HG03108 (cell line): ENCODE measurements at regions not wholly inside any gene's neighbourhood (a gene's known extent, or its start where the extent isn't known, plus 50 kb on each side); places are given as distances from the start of the nearest gene placed in this dataset.

Source experiments
- ATAC-seq: cut with Tn5 transposase; IDR thresholded peaks from one replicate; pipeline ENCODE4 v1.9.1; 2021; ENCODE audit warnings: moderate library complexity; ENCODE audit not compliant: unreplicated experiment

DNA sequence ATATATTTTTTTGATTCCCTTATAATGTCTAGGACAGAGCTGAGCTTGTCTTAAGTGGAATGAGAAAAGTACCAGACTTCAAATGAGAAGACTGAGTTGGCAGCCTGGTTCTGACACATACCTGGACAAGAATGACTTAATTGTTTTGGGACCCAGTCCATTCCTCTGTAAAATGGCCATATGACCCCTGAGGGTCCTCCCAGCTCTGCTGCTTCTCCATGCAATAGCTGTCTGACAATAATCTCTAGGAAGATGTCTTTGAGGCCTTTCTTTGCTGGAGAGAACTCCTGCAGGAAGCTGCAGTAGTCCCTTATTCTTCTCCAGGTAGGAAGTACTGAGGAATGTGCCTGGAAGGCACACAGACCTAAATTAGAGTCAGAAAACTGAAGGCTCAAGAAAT is 55.9 kb upstream of the SLIT3 start:
- no peak for ATAC-seq

DNA sequence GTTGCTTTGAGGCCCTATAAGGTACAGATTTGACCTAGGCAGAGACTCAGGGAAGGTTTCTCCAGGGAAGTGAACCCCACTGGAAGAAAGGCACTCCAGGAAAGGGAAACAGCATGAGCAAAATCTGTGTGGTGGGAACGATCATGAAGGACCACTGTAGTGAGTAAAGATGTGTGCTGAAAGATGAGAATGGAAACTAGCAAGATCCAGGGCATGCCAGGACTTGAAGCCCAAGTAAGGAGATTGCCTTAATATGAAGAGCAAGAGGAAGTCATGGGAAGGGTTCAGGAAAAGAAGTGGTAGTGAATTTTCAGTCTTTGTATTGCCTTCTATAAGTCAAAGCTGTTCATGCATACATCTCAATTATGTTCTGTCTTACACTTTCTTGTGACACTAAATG is 55.2 kb upstream of the SLIT3 start:
- no peak for ATAC-seq

DNA sequence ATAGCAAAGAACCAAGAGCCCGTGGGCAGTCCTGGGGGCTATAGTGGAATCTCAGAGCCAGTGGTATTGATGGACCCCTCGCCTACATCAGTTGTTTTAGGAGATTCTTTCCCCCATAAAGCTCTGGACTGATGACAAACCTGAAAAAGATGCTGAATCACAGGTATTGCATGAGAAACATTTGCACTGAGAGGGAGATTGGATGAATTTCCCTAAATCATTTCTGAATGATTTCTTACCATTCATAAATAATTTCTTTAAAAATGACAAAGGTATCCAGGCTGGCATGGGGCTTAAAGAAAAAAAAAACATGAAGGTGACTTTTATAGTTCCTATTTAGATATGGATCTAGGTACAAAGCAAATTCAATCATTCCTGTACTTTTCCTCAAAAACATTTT is 54.0 kb upstream of the SLIT3 start:
- no peak for ATAC-seq

DNA sequence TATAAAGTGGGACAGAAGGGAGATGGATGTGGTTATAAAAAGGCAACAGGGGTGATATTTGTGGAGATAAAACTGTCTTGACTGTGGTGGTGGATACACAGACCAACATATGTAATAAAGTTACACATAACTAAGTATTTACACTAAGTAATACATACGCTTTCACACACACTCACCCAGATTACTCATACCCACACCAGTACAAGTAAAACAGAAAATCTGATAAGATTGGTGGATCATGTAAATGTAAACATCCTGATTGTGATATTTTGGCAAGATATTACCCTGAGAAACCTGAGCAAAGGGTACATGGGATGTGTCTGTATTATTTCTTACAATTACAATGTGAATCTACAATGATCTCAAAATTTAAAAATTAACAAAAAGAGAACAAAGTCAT is 53.3 kb upstream of the SLIT3 start:
- ATAC-seq: no peak

DNA sequence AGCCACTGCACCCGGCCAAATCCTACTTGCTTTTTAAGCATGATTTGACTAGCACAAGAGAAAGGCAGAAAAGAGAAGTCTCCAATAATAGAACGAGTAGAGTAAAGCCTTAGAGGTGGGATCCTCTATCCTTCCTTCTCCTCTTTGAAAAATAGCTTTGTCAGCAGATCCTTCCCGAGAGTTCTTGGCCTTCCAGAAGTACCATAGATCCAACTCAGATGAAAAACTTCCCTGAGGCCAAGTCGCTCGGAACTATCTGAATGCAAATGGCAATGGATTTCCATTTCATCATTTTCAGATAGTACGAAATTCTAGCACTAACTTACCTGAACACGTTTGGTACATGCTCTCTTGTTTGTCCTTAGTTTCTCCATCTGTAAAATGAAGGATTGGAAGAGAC is 52.0 kb upstream of the SLIT3 start:
- ATAC-seq: no peak

DNA sequence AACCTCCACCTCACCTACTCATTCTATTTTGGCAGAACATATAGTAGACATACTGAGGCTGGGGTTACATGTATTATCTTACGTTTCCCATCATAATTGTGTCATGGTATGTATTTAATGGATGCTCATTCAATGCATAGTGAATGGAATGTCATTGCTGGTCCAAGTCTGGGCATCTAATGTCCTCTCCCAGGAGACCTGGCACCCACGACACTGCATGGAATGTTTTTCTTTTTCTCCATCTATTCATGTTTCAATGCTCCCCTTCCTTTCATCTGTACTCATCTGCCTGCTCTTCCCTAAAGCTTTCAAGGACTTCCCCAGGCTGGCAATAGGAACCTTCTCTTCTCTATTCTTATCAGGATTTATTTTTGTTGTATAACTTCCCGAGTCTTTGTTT is 50.8 kb upstream of the SLIT3 start:
- no peak for ATAC-seq

DNA sequence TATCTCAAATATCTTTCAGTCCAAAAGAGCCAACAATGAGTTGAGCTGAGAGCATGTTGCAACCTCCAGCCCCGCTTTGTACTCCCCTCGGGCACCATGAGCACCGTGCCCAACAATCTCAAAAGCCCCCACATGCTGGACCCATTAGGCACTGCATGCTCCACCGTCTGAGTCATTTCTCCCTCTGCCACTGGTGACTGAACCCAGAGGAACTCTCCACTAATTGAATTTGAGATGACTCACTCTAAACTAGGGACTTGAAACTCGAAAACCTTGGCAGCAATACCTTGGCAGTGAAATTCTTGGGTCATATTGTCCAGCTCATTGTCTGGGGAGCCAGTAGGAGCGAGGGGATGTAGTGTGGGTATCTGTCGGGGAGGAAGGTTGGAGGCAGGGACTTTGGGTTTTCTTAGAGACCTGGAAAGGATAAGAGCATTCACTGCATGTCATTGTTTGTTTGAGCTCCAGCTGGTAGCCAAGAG is 49.9 kb upstream of the SLIT3 start:
- no peak for ATAC-seq
